ENCODE measurements at regions not wholly inside any gene's neighbourhood (a gene's known extent, or its start where the extent isn't known, plus 50 kb on each side); places are given as distances from the start of the nearest gene placed in this dataset.

GRCh38 chr22:27003297-27003696, 345.9 kb downstream of the MIAT start:
- DNase-seq (ENCODE audit: low spot score) = no peak

- no peak for DNase-seq (ENCODE audit: low spot score)
Observed at GRCh38 chr22:27004434-27004833, 347.0 kb downstream of the MIAT start.

- DNase-seq (ENCODE audit: low spot score) = no peak
Observed at GRCh38 chr22:27008454-27008853, 351.1 kb downstream of the MIAT start.

GRCh38 chr22:27011133-27011532, 353.7 kb downstream of the MIAT start:
- DNase-seq (ENCODE audit: low spot score) = no peak

GRCh38 chr22:27011717-27012116, 354.3 kb downstream of the MIAT start:
- DNase-seq (ENCODE audit: low spot score) = no peak

GRCh38 chr22:27019827-27020226, 362.4 kb downstream of the MIAT start:
- DNase-seq (ENCODE audit: low spot score) = no peak

GRCh38 chr22:27022274-27022895, 365.0 kb downstream of the MIAT start:
- peak; percentile 33 for DNase-seq (ENCODE audit: low spot score)

- DNase-seq (ENCODE audit: low spot score) = no peak
Observed at GRCh38 chr22:27022896-27023361, 365.5 kb downstream of the MIAT start.

GRCh38 chr22:27023591-27023990, 366.2 kb downstream of the MIAT start:
- DNase-seq (ENCODE audit: low spot score) = no peak

- no peak for DNase-seq (ENCODE audit: low spot score)
Observed at GRCh38 chr22:27024982-27025381, 367.6 kb downstream of the MIAT start.

- DNase-seq (ENCODE audit: low spot score) = no peak
Observed at GRCh38 chr22:27028093-27028492, 370.7 kb downstream of the MIAT start.

GRCh38 chr22:27029584-27030130, 372.3 kb downstream of the MIAT start:
- DNase-seq (ENCODE audit: low spot score) = no peak

GRCh38 chr22:27032091-27032761, 374.8 kb downstream of the MIAT start:
- peak; percentile 48 for DNase-seq (ENCODE audit: low spot score)

GRCh38 chr22:27041745-27042310, 384.4 kb downstream of the MIAT start:
- no peak for DNase-seq (ENCODE audit: low spot score)

- DNase-seq (ENCODE audit: low spot score) = no peak
Observed at GRCh38 chr22:27043262-27043661, 385.9 kb downstream of the MIAT start.

GRCh38 chr22:27045103-27045947, 387.9 kb downstream of the MIAT start:
- peak; percentile 74 for DNase-seq (ENCODE audit: low spot score)

- no peak for DNase-seq (ENCODE audit: low spot score)
Observed at GRCh38 chr22:27046086-27046485, 388.7 kb downstream of the MIAT start.

GRCh38 chr22:27046603-27047002, 389.2 kb downstream of the MIAT start:
- DNase-seq (ENCODE audit: low spot score) = no peak

GRCh38 chr22:27050771-27051170, 393.4 kb downstream of the MIAT start:
- DNase-seq (ENCODE audit: low spot score) = no peak

GRCh38 chr22:27051407-27051806, 394.0 kb downstream of the MIAT start:
- DNase-seq (ENCODE audit: low spot score) = no peak

- no peak for DNase-seq (ENCODE audit: low spot score)
Observed at GRCh38 chr22:27057717-27058116, 400.3 kb downstream of the MIAT start.

GRCh38 chr22:27060190-27060589, 402.8 kb downstream of the MIAT start:
- no peak for DNase-seq (ENCODE audit: low spot score)

All from AG20443 (cell line).